ENCODE measurements at regions not wholly inside any gene's neighbourhood (a gene's known extent, or its start where the extent isn't known, plus 50 kb on each side); places are given as distances from the start of the nearest gene placed in this dataset.

- no peak for TF ChIP-seq CTCF (IDR thresholded peaks at IDR 0.05; ENCODE audit: low read depth, low read length, poor library complexity, severe bottlenecking)
- TF ChIP-seq EZH2phosphoT487 (IDR thresholded peaks at IDR 0.05; ENCODE audit: borderline replicate concordance, low read length) = no peak
Measured at GRCh38 chr7:11233871-11234270, 260.2 kb downstream of the PHF14 start.

All from DOHH2 (cell line).